Naive thymus-derived CD8-positive, alpha-beta T cell (primary cell): ENCODE measurements at regions not wholly inside any gene's neighbourhood (a gene's known extent, or its start where the extent isn't known, plus 50 kb on each side); places are given as distances from the start of the nearest gene placed in this dataset.

ENCODE experiments used
- ATAC-seq, 2 donors: fragments of 150-1000 bp; cut with Tn5 transposase in 1 of 2; sonication (Bioruptor Pico), chemical (Tn5 transposase) in 1 of 2; 1 replicate in 1 of 2; 2 replicates in 1 of 2; pipeline ENCODE4 v1.10.0; 2021; ENCODE audit warnings: mild to moderate bottlenecking in 2 of 2, moderate library complexity in 2 of 2
- POLR2A ChIA-PET: fragments of 350-600 bp; sonication (Branson Sonifier 250); formaldehyde crosslinking; loops from one replicate; lab custom pipeline; 2021; ENCODE audit warnings: antibody characterized with exemption; lab: Charles Lee
- DNase-seq, 10 donors: peaks; one replicate each; pipeline versions ENCODE4 v3.0.0 to v3.0.0-alpha.2; 2020 to 2022
- H3K27ac Mint-ChIP-seq, 10 donors: one replicate each; pipeline ENCODE4 v1.8.0; 2020 to 2022; ENCODE audit warnings: mild to moderate bottlenecking in 10 of 10, mixed read lengths in 10 of 10, moderate library complexity in 4 of 10, inconsistent platforms in 1 of 10
- H3K27me3 Mint-ChIP-seq, 5 donors: one replicate each; pipeline ENCODE4 v1.8.0; 2021 to 2022; ENCODE audit warnings: mixed read lengths in 5 of 5
- H3K36me3 Mint-ChIP-seq, 3 donors: one replicate each; pipeline ENCODE4 v1.8.0; 2020 to 2022; ENCODE audit warnings: mixed read lengths in 3 of 3, mild to moderate bottlenecking in 2 of 3, inconsistent platforms in 1 of 3
- H3K4me1 Mint-ChIP-seq, 4 donors: one replicate each; pipeline ENCODE4 v1.8.0; 2021 to 2022; ENCODE audit warnings: mixed read lengths in 4 of 4
- H3K4me3 Mint-ChIP-seq, 10 donors: one replicate each; pipeline ENCODE4 v1.8.0; 2020 to 2022; ENCODE audit warnings: mild to moderate bottlenecking in 10 of 10, mixed read lengths in 10 of 10, moderate library complexity in 6 of 10, inconsistent platforms in 1 of 10
- H3K9me3 Mint-ChIP-seq, 9 donors: one replicate each; pipeline ENCODE4 v1.8.0; 2020 to 2022; ENCODE audit warnings: mixed read lengths in 9 of 9, mild to moderate bottlenecking in 3 of 9, inconsistent platforms in 1 of 9, moderate library complexity in 1 of 9

DNA sequence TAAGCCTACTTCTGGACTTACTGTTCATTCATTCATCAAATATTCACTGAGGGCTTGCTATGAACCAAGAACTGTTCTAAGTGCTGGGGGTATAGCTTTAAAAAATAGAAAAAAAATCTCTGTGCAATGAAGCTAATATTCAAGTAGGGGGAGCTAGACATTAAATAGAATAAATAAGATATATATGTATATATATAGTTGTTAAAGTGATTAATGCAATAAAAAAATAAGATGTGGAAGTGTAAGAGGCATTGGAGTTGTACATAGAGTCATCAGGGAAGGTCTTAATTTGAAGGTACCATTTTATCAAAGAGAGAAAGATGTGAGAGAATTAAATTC, 181.2 kb upstream of the AGR3 start:
- Mint-ChIP-seq H3K36me3 (no peaks in the 10 kb centered on the region), H3K4me3 (no peak overlapping the region), H3K4me1 (peaks cover 0 to 10% (median 0%) of the 10 kb centered on the region in 4 donors), H3K9me3 (no peaks in the 10 kb centered on the region), H3K27ac (no peak overlapping the region), H3K27me3 (peaks cover 0 to 2% (median 0%) of the 10 kb centered on the region in 5 donors)
- POLR2A ChIA-PET, result no interaction called here
- peak in 1 of 2 donors; percentile 44 for ATAC-seq
- DNase-seq, result peak in 1 of 10 donors; percentile 2

DNA sequence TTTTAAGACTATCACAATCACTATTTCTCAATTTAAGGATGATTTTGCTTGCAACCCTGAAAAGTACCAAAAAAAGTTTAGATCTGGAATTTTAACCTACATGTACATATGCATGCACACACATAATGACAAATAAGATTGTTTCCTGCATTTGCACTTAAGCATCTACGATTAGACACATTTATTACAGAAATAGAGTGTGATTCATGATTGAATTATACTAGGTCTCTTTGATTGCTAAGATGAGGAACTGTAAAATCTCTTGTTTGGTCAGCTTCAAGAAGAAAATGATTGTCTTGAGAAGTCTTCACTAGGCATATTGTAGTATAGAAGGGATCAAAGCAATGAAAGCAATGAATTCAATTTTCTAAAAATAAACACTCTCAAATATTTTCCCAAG, 185.9 kb upstream of the AGR3 start:
- POLR2A ChIA-PET, result no interaction called here
- H3K4me1 Mint-ChIP-seq, result peaks cover 0 to 3% (median 0%) of the 10 kb centered on the region in 4 donors
- peaks cover 0 to 2% (median 0%) of the 10 kb centered on the region in 5 donors for H3K27me3 Mint-ChIP-seq
- ATAC-seq, result no peak
- no peak overlapping the region for H3K27ac Mint-ChIP-seq
- no peak for DNase-seq
- H3K9me3 Mint-ChIP-seq, result no peaks in the 10 kb centered on the region
- H3K4me3 Mint-ChIP-seq, result no peak overlapping the region
- H3K36me3 Mint-ChIP-seq, result no peaks in the 10 kb centered on the region

DNA sequence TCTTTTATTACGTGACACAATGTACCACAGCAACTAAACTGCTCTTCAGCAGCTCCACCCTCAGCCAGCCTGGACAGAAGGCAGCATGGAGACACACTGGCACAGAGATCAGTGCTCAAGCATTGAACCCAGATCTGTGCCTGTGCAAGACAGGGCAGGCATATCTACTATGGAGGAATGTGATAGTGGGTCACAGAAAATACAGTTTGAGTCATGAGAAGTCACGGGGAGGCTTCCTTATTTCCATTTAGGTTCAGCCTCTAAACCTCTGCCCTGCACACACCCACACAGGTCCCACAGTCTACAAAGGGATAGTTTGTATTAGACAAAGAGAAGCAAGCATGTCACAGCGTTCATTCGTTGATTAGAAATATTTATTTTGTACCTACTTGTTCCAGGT, 187.4 kb upstream of the AGR3 start:
- Mint-ChIP-seq H3K27me3 (peaks cover 0 to 2% (median 0%) of the 10 kb centered on the region in 5 donors), H3K4me3 (no peak overlapping the region), H3K9me3 (no peaks in the 10 kb centered on the region), H3K27ac (peak overlapping the region in 1 of 10 donors; percentile 38), H3K4me1 (peaks cover 0 to 3% (median 0%) of the 10 kb centered on the region in 4 donors), H3K36me3 (no peaks in the 10 kb centered on the region)
- no peak for ATAC-seq
- no peak for DNase-seq
- POLR2A ChIA-PET, result interaction anchor here (0.6 kb wide), 1 partner anchor 1009 kb away, joined by 3 read pairs; no protein-coding TSS in a partner anchor

DNA sequence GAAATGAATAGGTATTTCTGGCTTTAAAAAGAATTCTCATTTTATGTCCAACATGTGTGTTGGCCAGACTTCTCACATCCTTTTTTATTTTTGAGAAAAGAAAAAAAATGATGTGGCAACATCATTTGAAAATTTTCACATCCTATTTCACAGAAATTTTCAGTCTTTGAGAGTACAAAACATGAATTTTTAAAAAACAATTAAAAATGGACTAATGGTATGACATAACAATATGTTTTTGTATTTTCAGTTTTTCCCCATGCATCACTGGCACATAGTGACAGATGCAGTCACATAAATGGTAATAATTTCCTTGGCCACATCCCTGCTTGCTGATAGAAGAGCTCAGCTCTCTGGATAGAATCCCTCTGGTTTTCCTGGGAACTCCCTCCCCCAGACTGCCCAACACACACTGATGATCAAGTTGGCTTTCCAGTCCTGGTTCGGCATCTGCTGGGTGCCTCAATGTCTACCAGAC, 188.5 kb upstream of the AGR3 start:
- no peaks in the 10 kb centered on the region for H3K36me3 Mint-ChIP-seq
- H3K4me1 Mint-ChIP-seq, result peaks cover 0 to 3% (median 0%) of the 10 kb centered on the region in 4 donors
- no peak overlapping the region for H3K4me3 Mint-ChIP-seq
- no peak overlapping the region for H3K27ac Mint-ChIP-seq
- no peak for DNase-seq
- no peak for ATAC-seq
- H3K9me3 Mint-ChIP-seq, result no peaks in the 10 kb centered on the region
- POLR2A ChIA-PET, result no interaction called here
- no peaks in the 10 kb centered on the region for H3K27me3 Mint-ChIP-seq

DNA sequence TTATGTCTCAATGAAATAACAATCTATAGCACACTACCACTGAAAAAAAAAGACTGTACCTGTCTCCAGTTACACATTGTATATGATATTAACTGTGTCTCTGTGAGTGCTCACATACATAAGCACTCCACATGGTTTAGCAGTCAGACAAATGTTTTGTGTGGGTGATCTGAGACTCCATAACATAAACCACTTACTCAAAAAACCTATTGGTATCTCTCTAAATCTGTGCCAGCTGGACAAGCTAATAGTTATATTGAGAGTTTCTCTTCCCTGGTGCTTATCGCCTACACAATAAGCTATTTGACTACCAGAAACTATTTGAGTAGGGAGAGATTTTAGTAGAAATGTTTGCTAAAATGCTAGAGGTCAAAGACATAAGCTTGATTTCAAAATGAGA, 190.1 kb upstream of the AGR3 start:
- Mint-ChIP-seq H3K4me3 (no peak overlapping the region), H3K4me1 (peaks cover 0 to 3% (median 0%) of the 10 kb centered on the region in 4 donors), H3K9me3 (no peaks in the 10 kb centered on the region), H3K36me3 (no peaks in the 10 kb centered on the region), H3K27ac (no peak overlapping the region), H3K27me3 (no peaks in the 10 kb centered on the region)
- ATAC-seq (no peak), DNase-seq (no peak)
- POLR2A ChIA-PET, result no interaction called here

DNA sequence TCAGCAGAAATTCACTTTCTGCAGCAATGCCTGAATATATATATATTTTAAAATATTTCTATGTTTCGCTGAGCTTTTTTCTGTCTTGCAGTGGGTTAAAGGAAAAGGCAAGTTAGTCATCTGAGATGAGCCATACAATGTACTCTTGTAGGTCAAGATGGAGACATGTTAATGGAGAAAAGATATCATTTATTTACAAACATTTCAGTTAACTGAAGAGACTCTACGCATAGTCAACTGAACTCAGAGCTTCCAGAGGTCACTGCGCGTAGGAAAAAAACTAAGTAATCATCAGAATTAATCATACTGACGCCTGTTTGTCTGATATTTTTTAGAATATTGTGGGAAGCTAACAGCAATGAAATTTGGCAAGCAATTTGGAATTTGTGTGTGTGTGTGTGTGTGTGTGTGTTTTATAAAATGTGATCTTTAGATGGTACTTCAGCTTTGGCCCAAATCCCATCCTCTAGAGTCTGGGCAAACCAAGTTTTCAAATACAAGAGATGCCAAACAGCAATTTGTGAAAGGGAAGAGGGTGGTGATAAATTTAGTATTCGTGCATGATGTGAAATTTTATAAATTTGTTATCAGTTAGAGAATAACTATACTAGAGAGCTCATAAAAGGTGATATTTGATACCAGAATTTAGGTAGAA, 193.9 kb upstream of the AGR3 start:
- no peaks in the 10 kb centered on the region for H3K27me3 Mint-ChIP-seq
- POLR2A ChIA-PET, result no interaction called here
- H3K9me3 Mint-ChIP-seq, result peaks cover 0 to 2% (median 0%) of the 10 kb centered on the region in 9 donors
- H3K36me3 Mint-ChIP-seq, result no peaks in the 10 kb centered on the region
- no peak overlapping the region for H3K27ac Mint-ChIP-seq
- DNase-seq (no peak), ATAC-seq (no peak)
- no peak overlapping the region for H3K4me3 Mint-ChIP-seq
- H3K4me1 Mint-ChIP-seq, result no peaks in the 10 kb centered on the region

DNA sequence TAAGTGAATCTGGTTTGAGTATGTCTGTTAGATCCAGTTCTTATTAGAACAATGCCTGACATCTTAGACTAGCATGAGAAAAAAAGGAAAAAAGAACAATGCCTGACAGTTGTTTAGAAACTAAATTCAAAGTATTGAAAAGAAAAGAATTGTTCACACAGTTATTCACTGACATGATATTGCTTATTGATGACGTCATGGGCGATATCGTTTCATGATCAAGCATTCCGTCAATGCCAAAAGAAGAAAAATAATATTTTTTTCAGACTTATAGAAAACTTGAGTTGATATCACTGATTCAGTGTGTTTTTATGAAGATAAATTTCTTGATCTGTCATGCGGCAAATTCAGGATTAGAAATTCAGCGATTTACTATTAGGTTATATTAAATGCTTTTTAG, 196.5 kb upstream of the AGR3 start:
- Mint-ChIP-seq H3K4me3 (no peak overlapping the region), H3K36me3 (peaks cover 0 to under 1% (median 0%) of the 10 kb centered on the region in 3 donors), H3K4me1 (no peaks in the 10 kb centered on the region), H3K27ac (no peak overlapping the region), H3K27me3 (no peaks in the 10 kb centered on the region), H3K9me3 (peaks cover 0 to 9% (median 0%) of the 10 kb centered on the region in 9 donors)
- POLR2A ChIA-PET, result no interaction called here
- no peak for DNase-seq
- ATAC-seq, result no peak

DNA sequence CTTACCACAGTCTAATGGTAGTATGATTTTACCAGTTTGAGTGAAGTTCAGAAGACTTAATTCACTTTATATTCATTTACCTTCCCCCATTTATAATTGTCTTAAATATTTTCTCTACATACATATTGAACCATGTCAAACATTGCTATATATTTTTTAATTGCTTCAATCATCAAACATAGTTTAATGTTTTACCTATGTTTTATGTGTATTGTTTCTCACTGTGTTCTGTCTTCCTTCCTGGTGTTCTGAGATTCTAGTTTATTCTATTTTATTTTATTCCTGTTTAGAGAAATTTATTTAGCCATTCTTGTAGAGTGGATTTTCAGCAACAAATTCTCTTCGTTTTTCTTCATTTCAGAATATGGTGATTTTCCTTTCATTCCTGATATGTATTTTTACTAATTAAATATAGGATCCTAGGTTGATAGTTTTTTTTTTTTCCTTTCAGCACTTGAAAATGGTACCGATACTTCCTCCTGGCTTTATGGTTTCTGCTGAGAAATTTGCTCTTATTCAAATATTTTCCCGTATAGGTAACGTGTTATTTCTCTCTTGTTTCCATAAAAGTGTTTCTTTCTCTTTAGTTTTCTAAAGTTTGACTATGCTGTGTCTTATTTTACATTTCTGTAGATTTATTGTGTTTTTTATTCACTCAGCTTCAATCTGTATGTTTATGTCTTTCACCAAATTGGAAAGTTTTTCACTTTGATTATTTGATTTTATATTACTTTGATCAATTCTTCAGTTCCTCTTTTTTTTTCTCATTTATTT, 201.8 kb upstream of the AGR3 start:
- Mint-ChIP-seq H3K4me1 (peaks cover 0 to 2% (median 0%) of the 10 kb centered on the region in 4 donors), H3K9me3 (peaks cover 0 to 11% (median 0%) of the 10 kb centered on the region in 9 donors), H3K36me3 (peaks cover 0 to 16% (median 2%) of the 10 kb centered on the region in 3 donors), H3K27ac (no peak overlapping the region), H3K27me3 (peaks cover 0 to 4% (median 2%) of the 10 kb centered on the region in 5 donors), H3K4me3 (no peak overlapping the region)
- ATAC-seq (no peak), DNase-seq (no peak)
- POLR2A ChIA-PET, result no interaction called here

DNA sequence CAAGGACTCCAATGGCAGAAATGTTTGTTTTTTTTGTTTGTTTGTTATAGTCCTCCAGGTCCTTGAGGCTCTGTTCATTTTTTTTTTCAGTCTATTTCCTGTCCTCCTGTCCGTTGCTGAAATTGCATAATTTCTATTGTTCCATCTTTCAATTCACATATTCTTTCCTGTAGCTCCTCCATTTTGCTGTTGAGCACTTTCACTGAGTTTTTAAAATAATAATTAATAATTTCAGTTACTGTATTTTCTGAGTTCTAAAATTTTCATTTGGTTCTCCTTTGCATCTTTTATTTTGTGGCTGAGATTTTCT, 202.3 kb upstream of the AGR3 start:
- Mint-ChIP-seq H3K9me3 (peaks cover 0 to 11% (median 0%) of the 10 kb centered on the region in 9 donors), H3K36me3 (peaks cover 0 to 16% (median 2%) of the 10 kb centered on the region in 3 donors), H3K4me3 (no peak overlapping the region), H3K27ac (no peak overlapping the region), H3K4me1 (peaks cover 0 to 2% (median 0%) of the 10 kb centered on the region in 4 donors), H3K27me3 (peaks cover 0 to 4% (median 2%) of the 10 kb centered on the region in 5 donors)
- ATAC-seq, result no peak
- POLR2A ChIA-PET, result no interaction called here
- no peak for DNase-seq

DNA sequence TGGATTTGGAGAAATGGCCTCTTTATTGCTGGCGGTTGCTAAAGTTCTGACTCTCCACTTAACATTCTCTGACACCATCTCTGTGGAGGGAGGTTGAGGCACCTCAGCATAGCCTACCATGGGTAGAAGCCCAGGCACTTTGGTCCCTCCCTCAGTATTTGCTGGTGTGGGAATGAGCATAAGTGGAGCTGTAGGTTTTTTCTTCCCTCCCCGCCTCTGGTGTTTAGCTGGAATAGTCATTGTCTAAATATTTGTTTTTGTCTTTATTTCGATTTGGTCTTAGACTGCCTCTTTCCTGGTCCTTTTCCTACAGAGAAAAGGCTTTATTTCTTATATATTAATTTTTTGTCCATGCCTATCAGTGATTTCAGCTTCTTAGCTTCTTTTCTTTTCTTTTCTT, 203.4 kb upstream of the AGR3 start:
- H3K36me3 Mint-ChIP-seq, result peaks cover 0 to 16% (median 2%) of the 10 kb centered on the region in 3 donors
- H3K9me3 Mint-ChIP-seq, result peaks cover 0 to 11% (median 0%) of the 10 kb centered on the region in 9 donors
- H3K4me3 Mint-ChIP-seq, result no peak overlapping the region
- peaks cover 0 to 4% (median 2%) of the 10 kb centered on the region in 5 donors for H3K27me3 Mint-ChIP-seq
- ATAC-seq (no peak), DNase-seq (no peak)
- POLR2A ChIA-PET, result no interaction called here
- H3K27ac Mint-ChIP-seq, result no peak overlapping the region
- H3K4me1 Mint-ChIP-seq, result peaks cover 0 to 2% (median 0%) of the 10 kb centered on the region in 4 donors

DNA sequence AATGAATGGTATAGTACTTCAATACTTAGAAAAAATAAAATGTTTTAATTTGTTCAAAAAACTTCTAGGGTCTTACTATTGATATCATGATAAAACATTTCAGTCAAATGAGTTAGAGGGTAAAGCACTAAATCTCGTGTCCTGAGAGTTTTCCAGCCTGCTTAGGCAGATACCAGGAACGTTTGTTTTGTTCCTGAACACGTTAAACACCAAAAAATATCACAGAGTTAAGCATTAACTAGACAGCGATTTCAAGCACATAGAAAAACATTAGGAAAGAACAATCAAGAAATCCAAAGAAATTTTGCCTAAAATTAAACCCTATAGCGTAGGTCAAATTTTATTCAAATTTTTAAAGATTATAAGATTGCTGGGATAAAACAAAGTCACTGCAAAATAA, 204.6 kb upstream of the AGR3 start:
- Mint-ChIP-seq H3K36me3 (peaks cover 0 to 16% (median 2%) of the 10 kb centered on the region in 3 donors), H3K4me3 (no peak overlapping the region), H3K27ac (no peak overlapping the region), H3K9me3 (peaks cover 0 to 11% (median 0%) of the 10 kb centered on the region in 9 donors), H3K27me3 (peaks cover 0 to 4% (median 2%) of the 10 kb centered on the region in 5 donors), H3K4me1 (peaks cover 0 to 2% (median 0%) of the 10 kb centered on the region in 4 donors)
- DNase-seq, result no peak
- no peak for ATAC-seq
- POLR2A ChIA-PET, result no interaction called here

DNA sequence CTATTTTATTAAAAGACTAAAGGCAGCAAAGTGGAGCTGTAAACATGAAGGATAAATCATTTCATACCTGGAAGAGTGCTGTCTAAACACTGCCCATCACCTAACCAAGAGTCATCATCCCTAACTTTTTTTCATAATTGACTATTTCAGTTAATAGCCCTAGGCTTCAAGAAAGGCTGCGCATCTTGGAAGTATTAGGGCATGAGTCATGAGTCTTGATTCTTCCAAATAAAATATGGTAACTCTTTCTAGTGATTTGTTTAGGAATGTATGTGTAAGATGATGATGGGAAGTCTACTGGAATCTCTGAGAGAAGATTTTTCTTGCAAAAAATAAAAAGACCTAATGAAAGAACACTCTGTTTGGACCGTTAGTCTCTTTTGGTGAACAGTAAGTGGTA, 207.7 kb upstream of the AHR start:
- ATAC-seq (no peak), DNase-seq (no peak)
- Mint-ChIP-seq H3K9me3 (peaks cover 0 to 3% (median 0%) of the 10 kb centered on the region in 9 donors), H3K4me3 (no peak overlapping the region), H3K4me1 (peaks cover 0 to 2% (median 0%) of the 10 kb centered on the region in 4 donors), H3K27me3 (peaks cover 0 to 4% (median 0%) of the 10 kb centered on the region in 5 donors), H3K36me3 (peaks cover 0 to 8% (median 2%) of the 10 kb centered on the region in 3 donors), H3K27ac (no peak overlapping the region)
- POLR2A ChIA-PET, result no interaction called here

DNA sequence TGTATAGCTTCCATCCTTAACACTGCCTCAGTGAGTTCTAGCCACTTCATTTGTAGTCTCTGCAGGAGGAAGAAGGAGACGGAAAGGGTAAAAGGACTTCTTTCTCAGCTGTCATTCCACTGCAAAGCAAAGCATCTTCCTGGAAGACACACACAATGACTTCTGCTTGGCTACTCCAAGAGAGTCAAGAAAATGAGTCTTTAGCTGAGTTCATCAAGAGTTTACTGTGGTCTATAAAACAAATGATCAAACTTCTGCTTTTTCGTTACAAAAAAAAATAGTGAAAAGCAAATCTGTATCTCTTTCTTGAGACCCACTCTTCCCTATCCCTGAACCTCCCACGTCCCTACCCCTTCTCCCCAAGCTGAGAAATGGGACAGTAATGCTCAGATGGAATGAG, 205.0 kb upstream of the AHR start:
- no peak overlapping the region for H3K27ac Mint-ChIP-seq

More for the DNA sequence above, 205.0 kb upstream of the AHR start:
- H3K4me1 Mint-ChIP-seq, result peaks cover 0 to 7% (median 1%) of the 10 kb centered on the region in 4 donors
- POLR2A ChIA-PET, result no interaction called here
- no peak overlapping the region for H3K4me3 Mint-ChIP-seq
- peaks cover 0 to under 1% (median 0%) of the 10 kb centered on the region in 5 donors for H3K27me3 Mint-ChIP-seq
- no peak for ATAC-seq
- H3K36me3 Mint-ChIP-seq, result peaks cover 0 to 1% (median 0%) of the 10 kb centered on the region in 3 donors
- DNase-seq, result no peak
- peaks cover 0 to 1% (median 0%) of the 10 kb centered on the region in 9 donors for H3K9me3 Mint-ChIP-seq
